MM.1S (cell line): ENCODE measurements at regions not wholly inside any gene's neighbourhood (a gene's known extent, or its start where the extent isn't known, plus 50 kb on each side); places are given as distances from the start of the nearest gene placed in this dataset.

Experiments used
- DNase-seq: peaks from one replicate; pipeline ENCODE4 v3.0.0-alpha.2; 2015
- H2AFZ ChIP-seq: fragments of 300-600 bp; sonication (generic); 2 replicates; pipeline ENCODE4 v1.6.0; 2016; ENCODE audit warnings: antibody characterized with exemption, low read length
- H3F3A ChIP-seq: fragments of 300-600 bp; sonication (generic); 2 replicates; pipeline ENCODE4 v1.6.1; 2016; ENCODE audit warnings: mild to moderate bottlenecking, antibody characterized with exemption, low read length, moderate library complexity, mixed read lengths; ENCODE audit not compliant: insufficient read depth
- H3K27ac ChIP-seq: fragments of 300-600 bp; sonication (generic); 2 replicates; pipeline ENCODE4 v1.5.1; 2016; ENCODE audit warnings: mild to moderate bottlenecking, low read length
- H3K27me3 ChIP-seq: fragments of 300-600 bp; sonication (generic); replicated peaks from 2 replicates; pipeline ENCODE4 v1.6.0; 2016; ENCODE audit warnings: low read length; ENCODE audit not compliant: insufficient read depth
- H3K36me3 ChIP-seq: fragments of 300-600 bp; sonication (generic); replicated peaks from 2 replicates; pipeline ENCODE4 v1.6.1; 2016; ENCODE audit warnings: mild to moderate bottlenecking, low read length, mixed read lengths; ENCODE audit not compliant: insufficient read depth
- H3K4me1 ChIP-seq: fragments of 300-600 bp; sonication (generic); 2 replicates; pipeline ENCODE4 v1.6.1; 2016; ENCODE audit warnings: low read length, mixed read lengths
- H3K4me2 ChIP-seq: fragments of 300-600 bp; sonication (generic); 2 replicates; pipeline ENCODE4 v1.6.0; 2016; ENCODE audit warnings: low read depth, low read length
- H3K4me3 ChIP-seq: fragments of 300-600 bp; sonication (generic); 2 replicates; pipeline ENCODE4 v1.5.1; 2016; ENCODE audit warnings: low read length, mixed read lengths
- H3K79me2 ChIP-seq: fragments of 300-600 bp; sonication (generic); 2 replicates; pipeline ENCODE4 v1.6.1; 2016; ENCODE audit warnings: mixed run types, low read length, mixed read lengths
- H3K9ac ChIP-seq: fragments of 300-600 bp; sonication (generic); 2 replicates; pipeline ENCODE4 v1.6.1; 2016; ENCODE audit warnings: low read length, mixed read lengths
- H3K9me2 ChIP-seq: fragments of 300-600 bp; sonication (generic); replicated peaks from 2 replicates; pipeline ENCODE4 v1.6.1; 2016; ENCODE audit warnings: mild to moderate bottlenecking, low read length, mixed read lengths; ENCODE audit not compliant: insufficient read depth
- H3K9me3 ChIP-seq: fragments of 300-600 bp; sonication (generic); replicated peaks from 2 replicates; pipeline ENCODE4 v1.6.1; 2016; ENCODE audit warnings: mild to moderate bottlenecking, low read length, mixed read lengths; ENCODE audit not compliant: insufficient read depth
- H4K20me1 ChIP-seq: fragments of 300-600 bp; sonication (generic); 2 replicates; pipeline ENCODE4 v1.6.1; 2016; ENCODE audit warnings: mild to moderate bottlenecking, low read length, moderate library complexity, mixed read lengths; ENCODE audit not compliant: insufficient read depth
- EZH2 ChIP-seq: fragments of 300-600 bp; sonication (generic); optimal IDR thresholded peaks from 2 replicates; pipeline ENCODE3; 2017; ENCODE audit warnings: low read depth, mild to moderate bottlenecking, antibody characterized with exemption, low read length, mixed read lengths
- EZH2phosphoT487 ChIP-seq: fragments of 300-600 bp; sonication (generic); IDR thresholded peaks from 2 replicates; pipeline ENCODE4 v1.6.1; 2018; ENCODE audit warnings: antibody characterized with exemption, low read length
- TF ChIP-seq, protein P1 (sequence below): fragments of 300-600 bp; sonication (generic); IDR thresholded peaks from 2 replicates; pipeline ENCODE4 v1.5.1; 2016; ENCODE audit warnings: antibody characterized with exemption, low read length, mixed read lengths

DNA sequence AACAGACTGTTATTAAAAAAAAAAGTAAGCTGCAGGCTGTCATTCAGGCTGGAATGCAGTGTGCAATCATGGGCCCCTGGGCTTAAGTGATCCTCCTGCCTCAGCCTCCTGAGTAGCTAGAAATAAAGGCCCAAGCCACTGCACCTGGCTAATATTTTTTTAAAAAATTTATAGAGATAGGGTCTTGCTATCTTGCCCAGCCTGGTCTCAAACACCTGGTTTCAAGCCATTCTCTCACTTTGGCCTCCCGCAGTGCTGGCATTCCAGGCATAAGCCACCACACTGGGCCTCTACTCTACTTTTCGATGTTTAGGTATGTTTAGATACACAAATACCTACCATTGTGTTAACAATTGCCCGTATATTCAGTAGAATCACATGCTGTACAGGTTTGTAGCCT is 270.4 kb upstream of the PRKCQ start:
- H3K9me2 ChIP-seq: no peaks in the 10 kb centered on the region

DNA sequence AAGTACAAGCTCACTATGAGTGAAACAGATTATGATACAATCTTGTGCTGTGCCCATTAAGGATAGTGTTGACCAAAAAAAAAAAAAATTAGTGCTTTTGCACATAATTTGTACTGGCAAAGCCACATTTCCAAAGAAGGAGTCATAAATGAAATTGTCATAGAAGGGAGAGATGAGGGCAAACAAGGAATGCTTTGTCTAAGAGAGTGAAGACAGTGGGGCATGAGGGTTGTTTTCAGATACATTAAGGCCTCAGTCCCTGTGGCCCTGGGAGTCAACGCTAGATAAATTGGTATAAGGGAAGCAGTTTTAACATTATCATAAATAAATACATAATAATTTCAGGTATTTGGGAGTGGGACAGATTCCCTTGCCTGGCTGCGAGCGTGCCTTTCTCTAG is 267.5 kb upstream of the PRKCQ start:
- Histone ChIP-seq H3K27ac (no peak overlapping the region), H3K36me3 (no peaks in the 10 kb centered on the region), H3K79me2 (no peaks in the 10 kb centered on the region), H3K4me2 (no peak overlapping the region), H3K9me3 (no peaks in the 10 kb centered on the region), H2AFZ (no peak overlapping the region), H4K20me1 (no peaks in the 10 kb centered on the region), H3K4me3 (no peak overlapping the region), H3K9ac (no peak overlapping the region), H3K4me1 (peaks cover 9% of the 10 kb centered on the region), H3K27me3 (no peaks in the 10 kb centered on the region), H3F3A (no peaks in the 10 kb centered on the region), H3K9me2 (no peaks in the 10 kb centered on the region)
- TF ChIP-seq EZH2: no peak
- TF ChIP-seq, protein P1, sequence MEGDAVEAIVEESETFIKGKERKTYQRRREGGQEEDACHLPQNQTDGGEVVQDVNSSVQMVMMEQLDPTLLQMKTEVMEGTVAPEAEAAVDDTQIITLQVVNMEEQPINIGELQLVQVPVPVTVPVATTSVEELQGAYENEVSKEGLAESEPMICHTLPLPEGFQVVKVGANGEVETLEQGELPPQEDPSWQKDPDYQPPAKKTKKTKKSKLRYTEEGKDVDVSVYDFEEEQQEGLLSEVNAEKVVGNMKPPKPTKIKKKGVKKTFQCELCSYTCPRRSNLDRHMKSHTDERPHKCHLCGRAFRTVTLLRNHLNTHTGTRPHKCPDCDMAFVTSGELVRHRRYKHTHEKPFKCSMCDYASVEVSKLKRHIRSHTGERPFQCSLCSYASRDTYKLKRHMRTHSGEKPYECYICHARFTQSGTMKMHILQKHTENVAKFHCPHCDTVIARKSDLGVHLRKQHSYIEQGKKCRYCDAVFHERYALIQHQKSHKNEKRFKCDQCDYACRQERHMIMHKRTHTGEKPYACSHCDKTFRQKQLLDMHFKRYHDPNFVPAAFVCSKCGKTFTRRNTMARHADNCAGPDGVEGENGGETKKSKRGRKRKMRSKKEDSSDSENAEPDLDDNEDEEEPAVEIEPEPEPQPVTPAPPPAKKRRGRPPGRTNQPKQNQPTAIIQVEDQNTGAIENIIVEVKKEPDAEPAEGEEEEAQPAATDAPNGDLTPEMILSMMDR: no peak
- TF ChIP-seq EZH2phosphoT487: no peak
- no peak for DNase-seq

More for the DNA sequence above, 270.4 kb upstream of the PRKCQ start:
- no peak overlapping the region for H3K27ac ChIP-seq
- no peaks in the 10 kb centered on the region for H3K9me3 ChIP-seq
- H3K4me2 ChIP-seq: no peak overlapping the region
- no peak for DNase-seq
- H3K27me3 ChIP-seq: no peaks in the 10 kb centered on the region
- TF ChIP-seq EZH2 (no peak), EZH2phosphoT487 (no peak)
- TF ChIP-seq, protein P1: no peak
- no peaks in the 10 kb centered on the region for H3F3A ChIP-seq
- H3K4me3 ChIP-seq: no peak overlapping the region
- H3K9ac ChIP-seq: no peak overlapping the region
- no peaks in the 10 kb centered on the region for H3K4me1 ChIP-seq
- no peak overlapping the region for H2AFZ ChIP-seq
- no peaks in the 10 kb centered on the region for H3K79me2 ChIP-seq
- no peaks in the 10 kb centered on the region for H3K36me3 ChIP-seq
- H4K20me1 ChIP-seq: no peaks in the 10 kb centered on the region

DNA sequence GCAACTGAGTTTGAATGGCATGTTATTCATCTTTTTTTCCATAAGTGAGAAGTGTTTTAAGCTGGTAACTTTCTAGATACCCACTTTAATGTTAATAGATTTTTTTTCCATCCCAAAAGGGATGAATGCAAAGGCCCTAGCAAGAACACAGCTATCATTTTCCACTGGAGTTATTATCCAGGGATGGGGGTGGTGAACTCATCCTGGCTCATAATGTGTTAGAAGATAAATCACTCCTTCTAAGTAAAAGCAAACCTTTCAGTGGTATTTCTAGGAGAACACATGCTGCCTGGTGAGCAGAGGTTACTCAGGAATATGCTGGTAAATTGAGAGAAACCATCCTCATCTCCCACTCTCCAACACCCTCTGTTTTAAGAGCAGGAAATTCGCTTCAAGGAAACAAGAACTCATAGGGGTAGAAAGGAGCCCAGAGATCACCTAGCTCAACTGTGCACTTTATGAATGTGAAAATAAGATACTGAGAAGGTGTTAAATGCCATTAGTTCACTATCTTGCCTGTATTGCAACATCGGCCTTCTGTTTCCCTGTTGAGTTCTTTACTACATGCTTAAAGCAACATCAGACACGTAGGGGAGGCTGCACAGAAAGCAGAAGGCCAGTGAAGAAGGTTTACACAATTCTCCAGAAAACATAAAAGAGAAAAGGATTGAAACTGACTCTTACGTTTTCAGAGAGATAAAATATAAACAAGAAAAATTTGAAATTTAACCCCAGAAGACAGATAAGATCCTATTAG is 264.0 kb upstream of the PRKCQ start:
- Histone ChIP-seq H4K20me1 (no peaks in the 10 kb centered on the region), H3K4me2 (peak overlapping the region; percentile 53), H3K9me3 (no peaks in the 10 kb centered on the region), H3K4me1 (peaks cover 9% of the 10 kb centered on the region), H3K36me3 (no peaks in the 10 kb centered on the region), H2AFZ (peak overlapping the region; percentile 70), H3K9me2 (no peaks in the 10 kb centered on the region), H3K79me2 (no peaks in the 10 kb centered on the region), H3K27me3 (no peaks in the 10 kb centered on the region), H3F3A (no peaks in the 10 kb centered on the region), H3K9ac (no peak overlapping the region), H3K4me3 (0 out of 2 replicates have a peak overlapping the region, but pooled peaks have one; percentile 34), H3K27ac (no peak overlapping the region)
- TF ChIP-seq EZH2phosphoT487 (no peak), EZH2 (no peak)
- TF ChIP-seq, protein P1: no peak
- no peak for DNase-seq
